Activated CD4-positive, alpha-beta T cell treated with anti-CD3 and anti-CD28 coated beads, Interleukin-2, amount 50 U/mL, for 1 hour (primary cell): ENCODE measurements at regions not wholly inside any gene's neighbourhood (a gene's known extent, or its start where the extent isn't known, plus 50 kb on each side); places are given as distances from the start of the nearest gene placed in this dataset.
"Not testable (repeated sequence)": the region's sequence is repeated elsewhere in the genome, so short reads cannot be mapped to it uniquely, and the experiment has no call there.

Experiments used
- DNase-seq: peaks from one replicate; pipeline ENCODE4 v3.0.0-alpha.2; 2020

GRCh38 chr21:34219334-34220060, 144.3 kb upstream of the KCNE2 start:
- DNase-seq: no peak

DNA sequence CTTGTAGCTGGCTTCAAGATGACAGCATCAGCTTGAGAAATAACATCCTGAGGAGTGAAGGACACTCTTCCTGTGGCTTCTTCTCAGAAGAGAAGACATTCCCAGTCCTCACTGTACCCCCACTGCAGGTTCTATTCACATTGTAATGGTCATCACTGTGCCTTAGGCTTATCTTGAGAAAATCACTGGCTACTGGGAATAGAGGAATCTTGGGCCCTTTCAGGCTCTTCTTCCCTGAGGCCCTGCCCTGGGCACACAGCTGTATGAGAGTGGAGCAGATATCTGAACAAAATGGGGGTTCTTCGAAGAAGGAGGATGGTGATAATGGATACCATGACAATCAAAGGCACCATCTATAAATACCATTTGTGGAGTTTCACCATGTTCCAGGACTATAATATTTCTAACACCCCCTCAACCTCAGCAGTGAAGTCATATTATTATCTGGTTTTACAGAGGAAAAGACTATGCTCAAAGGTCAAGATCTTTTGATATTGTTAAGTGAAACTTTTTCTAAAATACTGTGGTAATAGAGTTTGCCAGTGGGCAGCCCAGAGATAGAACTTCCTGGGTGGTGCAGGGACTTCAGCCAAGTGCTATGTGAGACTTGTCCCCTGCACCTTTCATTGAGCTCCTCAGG, 143.1 kb upstream of the KCNE2 start:
- DNase-seq: no peak

DNA sequence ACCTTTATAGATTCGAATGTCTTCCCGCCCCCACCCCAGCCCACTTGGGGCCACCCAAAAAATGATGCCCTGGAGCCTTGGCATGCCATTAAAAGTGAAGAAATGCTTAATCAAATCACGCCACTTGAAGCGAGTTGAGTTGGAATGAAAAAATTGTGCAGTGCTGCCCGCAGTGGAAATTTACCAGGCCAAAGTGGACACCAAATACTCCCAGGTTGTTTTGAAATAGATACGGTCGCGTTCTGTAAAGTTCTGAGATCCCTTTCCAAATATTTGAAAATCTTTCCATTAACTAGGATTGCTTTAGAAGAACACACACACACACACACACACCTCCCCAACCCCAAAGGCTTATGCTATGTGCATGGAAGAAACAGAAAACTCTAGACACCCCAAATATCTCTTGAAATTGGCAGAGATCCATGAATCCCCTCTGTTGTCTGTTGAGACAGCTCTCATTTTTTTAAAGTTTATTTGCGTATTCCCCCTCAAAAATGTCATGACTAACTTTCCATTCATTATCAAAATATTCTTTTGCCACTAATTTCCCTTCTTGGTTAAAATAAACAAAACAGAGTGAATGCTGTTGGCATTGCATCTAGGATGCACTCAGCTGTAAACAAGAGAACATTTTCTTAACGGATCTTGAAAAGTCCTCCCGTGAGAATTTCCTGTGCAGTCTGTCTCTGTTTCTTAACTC, 142.3 kb upstream of the KCNE2 start:
- DNase-seq: no peak

GRCh38 chr21:34222031-34222335, 141.8 kb upstream of the KCNE2 start:
- no peak for DNase-seq

- no peak for DNase-seq
These were observed 140.4 kb upstream of the KCNE2 start for GRCh38 chr21:34223376-34223775.

GRCh38 chr21:34227386-34227852, 136.4 kb upstream of the KCNE2 start:
- no peak for DNase-seq

DNA sequence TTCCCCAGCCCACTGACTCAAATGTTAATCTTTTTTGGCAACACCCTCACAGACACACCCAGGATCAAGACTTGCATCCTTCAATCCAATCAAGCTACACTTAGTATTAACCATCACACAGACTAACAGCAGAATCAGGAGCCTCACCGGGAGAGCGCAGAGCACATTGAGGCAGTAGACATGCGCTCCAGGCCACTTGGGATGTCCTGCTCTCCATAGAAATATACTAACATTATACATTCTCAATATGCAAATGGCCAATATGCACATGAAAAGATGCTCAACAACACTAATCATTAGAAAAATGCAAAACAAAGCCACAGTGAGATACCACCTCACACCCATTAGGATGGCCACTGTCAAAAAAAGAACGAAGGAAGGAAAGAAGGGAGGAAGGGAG, 135.0 kb upstream of the KCNE2 start:
- DNase-seq: no peak

DNA sequence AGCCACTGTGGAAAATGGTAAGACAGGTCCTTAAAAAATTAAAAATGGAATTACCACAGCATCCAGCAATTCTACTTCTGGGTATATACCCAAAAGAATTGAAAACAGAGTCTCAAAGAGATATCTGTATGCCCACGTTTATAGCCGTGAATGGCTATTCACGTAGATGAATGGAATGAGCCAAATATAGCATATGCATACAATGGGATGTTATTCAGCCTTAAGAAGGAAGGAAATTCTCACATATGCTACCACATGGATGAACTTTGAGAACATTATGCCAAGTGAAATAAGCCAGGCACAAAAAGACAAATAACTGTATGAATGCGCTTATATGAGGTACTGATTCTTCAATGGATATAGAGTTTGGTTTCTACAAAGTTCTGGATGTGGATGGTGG, 134.5 kb upstream of the KCNE2 start:
- no peak for DNase-seq

- DNase-seq: not testable (repeated sequence)
These were observed 130.1 kb upstream of the KCNE2 start for GRCh38 chr21:34233741-34234140.

GRCh38 chr21:34235514-34235913, 128.3 kb upstream of the KCNE2 start:
- DNase-seq: no peak

DNA sequence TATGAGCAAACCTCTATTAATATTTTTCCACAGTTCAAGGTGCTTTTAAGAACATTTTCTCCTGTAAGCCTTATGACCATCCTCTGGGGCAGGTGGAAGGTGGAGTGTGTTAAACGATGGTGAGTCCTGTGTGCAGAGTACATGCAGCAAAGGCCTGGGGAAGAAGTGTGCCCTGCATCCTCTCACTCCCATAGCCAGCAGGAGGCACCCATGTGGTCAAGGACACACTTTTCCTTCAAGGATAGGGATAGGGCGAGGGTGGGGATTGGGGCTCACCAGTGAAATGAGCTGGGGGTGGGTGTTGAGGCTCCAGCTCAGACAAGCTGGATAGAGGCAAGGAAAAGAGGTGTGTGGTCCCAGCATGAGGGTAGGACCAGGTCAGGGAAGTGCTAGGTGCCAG, 120.8 kb upstream of the KCNE2 start:
- no peak for DNase-seq

DNA sequence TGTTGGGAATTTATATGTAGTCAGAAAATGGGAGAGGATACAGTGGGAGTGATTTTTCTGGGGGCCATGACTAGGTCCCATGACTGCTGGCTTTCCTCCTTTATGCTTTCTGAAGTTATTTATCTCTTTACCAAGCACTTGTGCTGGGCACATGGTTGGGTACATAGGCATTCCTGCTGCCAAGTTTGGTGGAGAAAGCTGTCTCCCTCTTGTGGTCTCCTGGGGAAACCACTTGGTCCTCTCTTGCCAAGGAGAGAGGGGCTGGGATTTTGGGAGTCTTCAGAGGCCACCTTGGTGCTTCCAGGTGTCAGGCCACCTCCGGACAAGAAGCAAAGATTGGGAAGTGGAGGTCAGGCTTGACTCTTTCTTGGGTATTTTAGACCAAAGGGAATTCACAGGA, 120.2 kb upstream of the KCNE2 start:
- peak; percentile 4 for DNase-seq

DNA sequence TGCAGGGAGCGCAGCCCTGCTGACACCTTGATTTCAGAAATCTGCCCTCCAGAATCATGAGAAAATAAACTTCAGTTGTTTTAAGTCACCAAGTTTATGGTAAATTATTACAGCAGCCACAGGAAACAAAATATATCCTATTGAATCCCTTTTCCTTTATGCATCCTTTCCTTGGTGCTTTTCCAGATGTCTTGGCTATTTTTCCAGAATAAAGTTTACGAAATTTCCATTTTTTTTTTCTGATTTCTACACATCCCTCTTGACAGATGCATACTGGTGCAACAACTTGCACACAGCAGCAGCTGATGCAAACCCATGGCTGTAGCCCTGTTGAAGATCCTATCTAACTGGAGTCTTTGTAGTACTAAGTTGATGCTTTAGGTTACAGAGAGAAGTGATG, 111.1 kb upstream of the KCNE2 start:
- no peak for DNase-seq

DNA sequence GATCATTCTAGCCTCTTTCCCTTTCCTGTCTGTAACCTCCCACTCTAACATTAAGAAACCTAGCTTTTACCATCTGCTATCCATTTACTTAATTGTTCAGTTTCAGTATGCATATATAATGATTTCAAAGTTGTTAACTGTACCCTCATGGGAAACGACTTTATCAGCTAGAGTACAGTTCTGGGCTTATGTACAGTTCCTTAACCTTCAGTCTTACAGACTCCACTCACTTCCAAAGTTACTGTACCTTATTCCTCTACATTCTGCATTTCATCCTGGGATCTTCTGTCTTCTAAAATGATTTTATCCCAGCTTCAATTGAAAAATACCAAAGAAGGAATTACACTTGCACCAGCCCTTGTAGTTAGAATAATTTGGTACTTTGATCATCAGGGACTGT, 108.7 kb upstream of the KCNE2 start:
- no peak for DNase-seq

- DNase-seq: no peak
These were observed 103.4 kb upstream of the KCNE2 start for GRCh38 chr21:34260277-34261008.

DNA sequence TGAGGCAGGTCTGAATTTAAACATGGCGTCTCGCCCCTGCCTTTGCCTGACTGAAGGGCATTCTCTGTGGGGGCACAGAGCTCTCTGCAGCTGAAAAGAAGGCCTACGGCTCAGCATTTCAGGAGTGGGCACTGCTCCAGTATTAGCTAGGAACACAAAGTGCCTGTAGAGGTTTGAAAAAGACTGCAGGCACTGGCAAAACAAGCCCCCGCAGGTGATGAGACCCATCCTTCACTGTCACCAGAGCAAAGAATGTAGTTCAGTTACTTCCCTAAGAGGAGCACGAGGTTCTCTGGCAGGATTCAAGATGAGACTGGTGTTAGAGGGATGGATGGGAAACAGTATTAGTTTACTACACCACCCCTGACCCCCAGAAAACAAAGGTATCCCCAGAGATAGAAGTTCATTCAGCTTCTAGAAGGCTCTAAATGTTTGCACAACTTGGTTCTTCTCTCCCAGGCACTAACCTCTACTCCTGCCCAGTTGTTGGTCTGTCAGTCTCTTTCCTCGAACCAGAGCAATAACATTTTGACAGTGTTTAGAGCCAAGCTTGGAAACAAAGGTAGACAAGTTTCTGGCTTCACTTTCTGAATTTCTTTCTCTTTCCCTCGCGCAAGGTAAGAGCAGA, 101.9 kb upstream of the KCNE2 start:
- DNase-seq: no peak

- no peak for DNase-seq
These were observed 101.3 kb upstream of the KCNE2 start for GRCh38 chr21:34262469-34262845.

DNA sequence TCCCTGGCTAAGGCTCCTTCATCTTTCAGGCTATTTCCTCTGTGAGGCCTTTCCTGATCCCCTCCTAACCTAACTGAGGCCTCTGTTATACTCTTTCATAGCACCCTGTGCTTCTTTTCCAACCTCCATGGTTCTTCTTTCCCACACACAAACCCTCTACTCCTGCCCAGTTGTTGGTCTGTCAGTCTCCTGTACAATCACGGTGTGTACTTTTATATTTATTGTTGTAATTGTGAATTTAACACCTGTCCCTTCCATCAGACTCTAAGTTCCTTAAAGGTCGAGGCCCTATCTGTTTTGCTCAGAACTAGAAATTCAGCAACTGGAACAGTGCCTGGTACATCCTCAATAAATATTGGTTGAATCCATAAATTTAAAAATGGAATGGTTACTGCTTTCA, 100.2 kb upstream of the KCNE2 start:
- DNase-seq: no peak

DNA sequence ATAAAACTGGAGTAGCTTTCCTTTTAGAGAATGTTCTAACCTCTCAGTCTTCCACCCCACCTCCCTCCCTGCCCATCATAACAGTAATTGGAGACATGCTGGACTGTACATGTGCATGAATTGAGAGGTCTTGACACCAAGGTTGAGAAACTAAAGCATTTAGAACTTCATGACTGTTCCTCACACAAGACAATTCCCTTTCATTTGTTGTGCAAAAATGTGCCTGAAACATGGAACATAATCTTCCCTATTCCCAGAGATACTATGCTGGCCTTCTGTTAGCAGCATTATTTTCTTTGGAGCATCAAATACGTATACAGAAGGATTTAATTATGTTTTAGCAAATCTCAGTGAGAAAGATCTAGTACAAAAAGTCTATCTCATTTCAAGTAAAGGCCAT, 97.5 kb upstream of the KCNE2 start:
- no peak for DNase-seq

GRCh38 chr21:34268493-34268892, 95.3 kb upstream of the KCNE2 start:
- no peak for DNase-seq

GRCh38 chr21:34270411-34270810, 93.4 kb upstream of the KCNE2 start:
- no peak for DNase-seq

DNA sequence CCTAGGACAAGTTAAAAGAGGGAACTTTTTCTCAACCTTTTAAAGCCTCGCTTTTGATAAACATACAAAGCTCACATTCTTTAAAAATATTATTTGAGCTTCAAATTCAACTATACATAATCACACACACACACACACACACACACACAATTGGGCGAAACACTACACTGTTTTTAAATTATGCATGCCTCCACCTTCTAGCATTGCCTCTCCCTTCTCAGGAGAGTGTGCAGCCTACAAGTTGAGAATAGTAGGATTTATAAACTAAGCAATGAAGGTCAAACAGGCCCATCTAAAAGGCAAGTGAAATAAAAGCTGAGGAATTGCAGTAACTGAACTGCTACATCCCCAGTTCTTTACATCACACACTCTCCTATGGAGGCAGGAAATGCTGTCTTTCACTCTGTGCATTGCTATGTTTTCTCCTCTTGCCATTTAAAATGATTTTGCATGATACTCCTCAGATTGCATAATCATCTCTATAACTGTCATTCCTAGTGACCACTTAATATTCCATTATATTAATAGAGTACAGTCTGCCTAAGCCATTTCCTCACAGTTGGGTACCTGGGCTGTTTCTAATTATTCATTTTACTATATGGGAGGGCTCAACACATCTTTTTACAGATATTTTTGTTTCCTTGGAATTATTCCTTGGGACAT, 92.5 kb upstream of the KCNE2 start:
- DNase-seq: no peak

GRCh38 chr21:34272321-34272720, 91.5 kb upstream of the KCNE2 start:
- DNase-seq: no peak
